Panc1 (cell line): ENCODE measurements at regions not wholly inside any gene's neighbourhood (a gene's known extent, or its start where the extent isn't known, plus 50 kb on each side); places are given as distances from the start of the nearest gene placed in this dataset.

ENCODE experiments used
- ATAC-seq: fragments of 200-7000 bp; cut with Tn5 transposase; 2 replicates; pipeline ENCODE4 v1.9.1; 2020; ENCODE audit warnings: mild to moderate bottlenecking, moderate library complexity
- BruUV-seq: library from RNA; stranded (reverse); fragments of 400-500 nt; replicated peaks from 2 replicates; lab custom pipeline; 2021; lab: Mats Ljungman, UMichigan
- CTCF ChIA-PET: fragments of 300-600 bp; sonication (Branson Sonifier 250); formaldehyde crosslinking; loops from one replicate; lab custom pipeline; 2022; ENCODE audit warnings: antibody characterized with exemption; lab: Charles Lee
- POLR2A ChIA-PET: fragments of 300-600 bp; sonication (Branson Sonifier 250); formaldehyde crosslinking; loops from one replicate; lab custom pipeline; 2022; ENCODE audit warnings: antibody characterized with exemption; lab: Charles Lee
- DNase-seq: peaks from one replicate; pipeline ENCODE4 v3.0.0-alpha.2; 2010; ENCODE audit warnings: low read depth, low spot score
- H3K27ac ChIP-seq: 2 replicates; pipeline ENCODE4 v1.5.1; 2011; ENCODE audit warnings: mild to moderate bottlenecking, low read length, inconsistent platforms
- H3K27me3 ChIP-seq: fragments of 200-500 bp; sonication (Bioruptor generic); 2 replicates; pipeline ENCODE4 v1.6.0; 2014; ENCODE audit warnings: low read length, inconsistent platforms; ENCODE audit not compliant: control insufficient read depth, insufficient read depth
- H3K36me3 ChIP-seq: fragments of 200-500 bp; sonication (Bioruptor generic); 2 replicates; pipeline ENCODE4 v1.5.1; 2014; ENCODE audit warnings: inconsistent platforms, mild to moderate bottlenecking, low read length, moderate library complexity; ENCODE audit not compliant: control insufficient read depth, insufficient read depth
- H3K4me1 ChIP-seq: 2 replicates; pipeline ENCODE4 v1.5.1; 2011; ENCODE audit warnings: inconsistent platforms, mild to moderate bottlenecking, low read length, moderate library complexity; ENCODE audit not compliant: control insufficient read depth, insufficient read depth
- H3K4me3 ChIP-seq, 2 experiments: 2 replicates each; pipeline ENCODE4 v1.5.1; 2011 to 2012; ENCODE audit warnings: low read depth in 2 of 2, low read length in 2 of 2, mild to moderate bottlenecking in 2 of 2, inconsistent platforms in 1 of 2, moderate library complexity in 1 of 2
- H3K9me3 ChIP-seq: fragments of 200-500 bp; sonication (Bioruptor generic); 2 replicates; pipeline ENCODE4 v1.5.1; 2014; ENCODE audit warnings: low read depth, mild to moderate bottlenecking, inconsistent platforms, low read length, moderate library complexity; ENCODE audit not compliant: control insufficient read depth, insufficient read depth
- POLR2AphosphoS5 ChIP-seq: IDR thresholded peaks from 2 replicates; pipeline ENCODE4 v1.6.1; 2012; ENCODE audit warnings: mild to moderate bottlenecking, low read depth, low read length, moderate library complexity
- SIN3A ChIP-seq: IDR thresholded peaks from 2 replicates; pipeline ENCODE4 v1.6.1; 2012; ENCODE audit warnings: low read depth, mild to moderate bottlenecking, low read length, moderate library complexity, borderline replicate concordance; ENCODE audit not compliant: insufficient read depth
- TCF7L2 ChIP-seq: IDR thresholded peaks from 2 replicates; pipeline ENCODE4 v1.6.1; 2011; ENCODE audit warnings: mild to moderate bottlenecking, low read depth, low read length, inconsistent platforms
- in situ Hi-C: cut with HindIII; loops from 2 replicates; pipeline ENCODE4 v1.10.0; 2016; ENCODE audit warnings: low sequenced_read_pairs, low pct_unique_long_range_greater_than_20kb
- intact Hi-C: fragments of 100-400 bp; cut with micrococcal nuclease; formaldehyde crosslinking; loops from one replicate; pipeline ENCODE4 v1.10.0; 2022; ENCODE audit not compliant: unreplicated experiment
- TF ChIP-seq, protein P1 (sequence below), 2 experiments: IDR thresholded peaks; 2 replicates each; pipeline ENCODE4 v1.6.1; 2011 to 2012; ENCODE audit warnings: low read depth in 2 of 2, control low read depth in 1 of 2, low read length in 1 of 2, mild to moderate bottlenecking in 1 of 2, moderate library complexity in 1 of 2; ENCODE audit not compliant: insufficient read depth in 1 of 2
- TF ChIP-seq, protein P2 (sequence below): fragments of 450-650 bp; IDR thresholded peaks from 2 replicates; pipeline ENCODE4 v1.5.1; 2017; ENCODE audit warnings: mild to moderate bottlenecking

DNA sequence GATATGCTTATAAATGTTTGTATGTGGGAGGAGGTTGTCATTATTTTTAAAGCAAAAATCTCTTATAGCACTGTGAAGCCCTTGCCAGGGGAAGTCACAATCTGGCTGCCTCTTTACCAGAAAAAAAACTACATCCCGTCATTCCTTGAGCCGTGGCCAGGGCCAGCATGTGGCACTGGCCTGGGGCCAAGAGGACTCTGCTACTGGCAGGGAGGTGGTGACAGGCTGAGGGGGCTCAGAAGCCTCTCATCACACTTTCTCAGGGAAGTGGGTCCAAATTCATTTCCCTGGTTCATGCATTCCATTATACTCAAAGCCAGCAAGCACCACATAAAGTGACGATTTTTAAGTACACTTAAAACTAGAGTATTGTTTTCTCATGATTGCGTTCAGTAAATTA, 457.3 kb downstream of the ZNF608 start:
- no peak overlapping the region for H3K27ac ChIP-seq
- no peak overlapping the region for H3K4me3 ChIP-seq
- H3K9me3 ChIP-seq, result no peaks in the 10 kb centered on the region
- in situ Hi-C loops (no loop called here), intact Hi-C loops (no loop called here)
- TF ChIP-seq POLR2AphosphoS5 (no peak), SIN3A (no peak), TCF7L2 (no peak)
- TF ChIP-seq, protein P1, sequence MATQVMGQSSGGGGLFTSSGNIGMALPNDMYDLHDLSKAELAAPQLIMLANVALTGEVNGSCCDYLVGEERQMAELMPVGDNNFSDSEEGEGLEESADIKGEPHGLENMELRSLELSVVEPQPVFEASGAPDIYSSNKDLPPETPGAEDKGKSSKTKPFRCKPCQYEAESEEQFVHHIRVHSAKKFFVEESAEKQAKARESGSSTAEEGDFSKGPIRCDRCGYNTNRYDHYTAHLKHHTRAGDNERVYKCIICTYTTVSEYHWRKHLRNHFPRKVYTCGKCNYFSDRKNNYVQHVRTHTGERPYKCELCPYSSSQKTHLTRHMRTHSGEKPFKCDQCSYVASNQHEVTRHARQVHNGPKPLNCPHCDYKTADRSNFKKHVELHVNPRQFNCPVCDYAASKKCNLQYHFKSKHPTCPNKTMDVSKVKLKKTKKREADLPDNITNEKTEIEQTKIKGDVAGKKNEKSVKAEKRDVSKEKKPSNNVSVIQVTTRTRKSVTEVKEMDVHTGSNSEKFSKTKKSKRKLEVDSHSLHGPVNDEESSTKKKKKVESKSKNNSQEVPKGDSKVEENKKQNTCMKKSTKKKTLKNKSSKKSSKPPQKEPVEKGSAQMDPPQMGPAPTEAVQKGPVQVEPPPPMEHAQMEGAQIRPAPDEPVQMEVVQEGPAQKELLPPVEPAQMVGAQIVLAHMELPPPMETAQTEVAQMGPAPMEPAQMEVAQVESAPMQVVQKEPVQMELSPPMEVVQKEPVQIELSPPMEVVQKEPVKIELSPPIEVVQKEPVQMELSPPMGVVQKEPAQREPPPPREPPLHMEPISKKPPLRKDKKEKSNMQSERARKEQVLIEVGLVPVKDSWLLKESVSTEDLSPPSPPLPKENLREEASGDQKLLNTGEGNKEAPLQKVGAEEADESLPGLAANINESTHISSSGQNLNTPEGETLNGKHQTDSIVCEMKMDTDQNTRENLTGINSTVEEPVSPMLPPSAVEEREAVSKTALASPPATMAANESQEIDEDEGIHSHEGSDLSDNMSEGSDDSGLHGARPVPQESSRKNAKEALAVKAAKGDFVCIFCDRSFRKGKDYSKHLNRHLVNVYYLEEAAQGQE (IDR thresholded peaks at IDR 0.05; ENCODE audit: insufficient read depth in 1 of 2, low read depth in 2 of 2, low read length in 1 of 2), result no peak
- TF ChIP-seq, protein P2, sequence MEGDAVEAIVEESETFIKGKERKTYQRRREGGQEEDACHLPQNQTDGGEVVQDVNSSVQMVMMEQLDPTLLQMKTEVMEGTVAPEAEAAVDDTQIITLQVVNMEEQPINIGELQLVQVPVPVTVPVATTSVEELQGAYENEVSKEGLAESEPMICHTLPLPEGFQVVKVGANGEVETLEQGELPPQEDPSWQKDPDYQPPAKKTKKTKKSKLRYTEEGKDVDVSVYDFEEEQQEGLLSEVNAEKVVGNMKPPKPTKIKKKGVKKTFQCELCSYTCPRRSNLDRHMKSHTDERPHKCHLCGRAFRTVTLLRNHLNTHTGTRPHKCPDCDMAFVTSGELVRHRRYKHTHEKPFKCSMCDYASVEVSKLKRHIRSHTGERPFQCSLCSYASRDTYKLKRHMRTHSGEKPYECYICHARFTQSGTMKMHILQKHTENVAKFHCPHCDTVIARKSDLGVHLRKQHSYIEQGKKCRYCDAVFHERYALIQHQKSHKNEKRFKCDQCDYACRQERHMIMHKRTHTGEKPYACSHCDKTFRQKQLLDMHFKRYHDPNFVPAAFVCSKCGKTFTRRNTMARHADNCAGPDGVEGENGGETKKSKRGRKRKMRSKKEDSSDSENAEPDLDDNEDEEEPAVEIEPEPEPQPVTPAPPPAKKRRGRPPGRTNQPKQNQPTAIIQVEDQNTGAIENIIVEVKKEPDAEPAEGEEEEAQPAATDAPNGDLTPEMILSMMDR, result no peak
- ChIA-PET POLR2A (no interaction called here), CTCF (no interaction called here)
- DNase-seq (no peak), ATAC-seq (no peak)
- H3K27me3 ChIP-seq, result no peaks in the 10 kb centered on the region
- no peaks in the 10 kb centered on the region for H3K36me3 ChIP-seq
- no peaks in the 10 kb centered on the region for H3K4me1 ChIP-seq
- no TSS peak for BruUV-seq

DNA sequence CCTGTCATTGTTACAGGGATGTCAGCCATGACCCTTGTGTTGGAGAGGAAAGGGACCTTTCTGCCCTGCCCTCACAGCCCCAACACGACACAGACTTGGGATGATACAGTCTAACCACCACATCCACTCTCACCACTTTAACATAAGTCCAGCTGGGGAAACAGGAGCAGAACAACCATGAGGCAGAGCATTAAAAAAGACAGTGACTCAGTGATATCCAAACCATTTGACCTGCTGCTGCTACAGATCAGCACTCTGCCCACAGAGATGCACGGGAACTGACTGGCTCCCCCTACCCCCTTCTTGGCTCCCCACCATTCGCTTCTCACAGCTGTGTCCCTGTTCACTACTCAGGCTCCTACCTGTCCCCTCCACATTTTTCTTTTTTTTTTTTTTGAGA, 458.6 kb downstream of the ZNF608 start:
- intact Hi-C loops, result no loop called here
- TF ChIP-seq POLR2AphosphoS5, result no peak
- TF ChIP-seq, protein P2, result no peak
- Histone ChIP-seq H3K4me1 (no peaks in the 10 kb centered on the region), H3K27me3 (no peaks in the 10 kb centered on the region), H3K9me3 (no peaks in the 10 kb centered on the region), H3K27ac (no peak overlapping the region), H3K36me3 (no peaks in the 10 kb centered on the region), H3K4me3 (no peak overlapping the region)
- CTCF ChIA-PET, result interaction anchor here (0.6 kb wide), 1 partner anchor 451 kb away, joined by 3 read pairs; no protein-coding TSS in a partner anchor
- BruUV-seq, result no TSS peak
- DNase-seq, result no peak
- no peak for ATAC-seq
- POLR2A ChIA-PET, result interaction anchor here (0.6 kb wide), 2 partner anchors 20 to 572 kb away, joined by 3 to 4 read pairs; no protein-coding TSS in a partner anchor
- in situ Hi-C loops, result no loop called here
